ENCODE measurements at regions not wholly inside any gene's neighbourhood (a gene's known extent, or its start where the extent isn't known, plus 50 kb on each side); places are given as distances from the start of the nearest gene placed in this dataset.

- no peak for TF ChIP-seq EZH2 (IDR thresholded peaks at IDR 0.05; ENCODE audit: low read length)
- TF ChIP-seq, protein P1, sequence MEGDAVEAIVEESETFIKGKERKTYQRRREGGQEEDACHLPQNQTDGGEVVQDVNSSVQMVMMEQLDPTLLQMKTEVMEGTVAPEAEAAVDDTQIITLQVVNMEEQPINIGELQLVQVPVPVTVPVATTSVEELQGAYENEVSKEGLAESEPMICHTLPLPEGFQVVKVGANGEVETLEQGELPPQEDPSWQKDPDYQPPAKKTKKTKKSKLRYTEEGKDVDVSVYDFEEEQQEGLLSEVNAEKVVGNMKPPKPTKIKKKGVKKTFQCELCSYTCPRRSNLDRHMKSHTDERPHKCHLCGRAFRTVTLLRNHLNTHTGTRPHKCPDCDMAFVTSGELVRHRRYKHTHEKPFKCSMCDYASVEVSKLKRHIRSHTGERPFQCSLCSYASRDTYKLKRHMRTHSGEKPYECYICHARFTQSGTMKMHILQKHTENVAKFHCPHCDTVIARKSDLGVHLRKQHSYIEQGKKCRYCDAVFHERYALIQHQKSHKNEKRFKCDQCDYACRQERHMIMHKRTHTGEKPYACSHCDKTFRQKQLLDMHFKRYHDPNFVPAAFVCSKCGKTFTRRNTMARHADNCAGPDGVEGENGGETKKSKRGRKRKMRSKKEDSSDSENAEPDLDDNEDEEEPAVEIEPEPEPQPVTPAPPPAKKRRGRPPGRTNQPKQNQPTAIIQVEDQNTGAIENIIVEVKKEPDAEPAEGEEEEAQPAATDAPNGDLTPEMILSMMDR (optimal IDR thresholded peaks at IDR 0.05 in 1 of 3, IDR thresholded peaks at IDR 0.05 in 1 of 3, conservative IDR thresholded peaks at IDR 0.05 in 1 of 3; ENCODE audit: extremely low read depth in 1 of 3, insufficient read depth in 2 of 3, low read length in 3 of 3), result no peak
Observed at GRCh38 chr15:96054621-96055020, 275.9 kb upstream of the NR2F2 start.

Measured in keratinocyte (primary cell).